NCI-H146 treated with DMSO at 0.1 percent for 48 hours (cell line): ENCODE measurements at regions not wholly inside any gene's neighbourhood (a gene's known extent, or its start where the extent isn't known, plus 50 kb on each side); places are given as distances from the start of the nearest gene placed in this dataset.

Experiments used
- DNase-seq: peaks from one replicate; lab custom pipeline; 2025; ENCODE audit not compliant: unreplicated experiment; lab: John Stamatoyannopoulos, UW

DNA sequence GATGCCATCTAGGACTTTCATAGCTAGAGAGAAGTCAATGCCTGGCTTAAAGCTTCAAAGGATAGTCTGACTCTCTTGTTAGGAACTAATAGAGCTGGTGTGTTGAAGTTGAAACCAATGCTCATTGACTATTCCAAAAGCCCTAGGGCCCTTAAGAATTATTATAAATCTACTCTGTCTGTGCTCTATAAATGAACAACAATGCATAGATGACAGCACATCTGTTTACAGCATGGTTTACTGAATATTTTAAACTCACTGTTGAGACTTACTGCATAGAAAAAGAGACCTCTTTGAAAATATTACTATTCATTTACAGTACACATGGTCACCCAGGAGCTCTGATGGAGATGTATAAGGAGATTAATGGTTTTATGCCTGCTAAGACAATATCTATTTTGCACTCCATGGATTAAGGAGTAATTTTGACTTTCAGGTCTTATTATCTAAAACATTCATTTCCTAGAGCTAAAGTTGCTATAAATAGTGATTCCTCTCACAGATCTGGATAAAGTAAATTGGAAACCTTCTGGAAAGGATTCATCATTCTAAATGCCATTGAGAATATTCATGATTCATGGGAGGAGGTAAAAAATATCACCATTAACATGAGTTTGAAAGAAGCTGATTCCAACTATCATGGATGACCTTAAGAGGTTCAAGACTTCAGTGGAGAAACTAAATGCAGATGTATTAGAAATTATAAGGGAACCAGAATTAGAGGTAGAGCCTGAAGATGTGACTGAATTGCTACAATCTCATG is 763.5 kb upstream of the MAP3K7 start:
- no peak for DNase-seq

DNA sequence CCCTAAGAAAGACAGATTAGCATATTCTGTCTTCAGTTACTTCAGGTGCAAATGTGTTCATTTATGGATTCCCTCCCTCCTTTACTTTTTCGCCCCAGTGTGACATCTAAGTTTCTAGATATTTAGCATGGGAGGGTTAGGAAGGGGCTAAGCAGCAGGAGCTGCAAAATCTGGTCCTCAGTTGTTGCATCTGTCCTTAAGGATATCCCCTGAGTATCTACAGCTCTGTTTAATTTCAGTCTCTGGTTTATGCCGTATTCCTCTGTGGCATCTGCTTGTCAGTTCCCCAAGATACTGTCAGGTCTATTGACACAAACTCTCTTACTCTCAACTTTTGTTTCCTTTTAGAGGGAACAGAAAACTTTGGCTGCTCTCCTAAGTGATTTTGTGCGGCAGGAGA is 754.6 kb upstream of the MAP3K7 start:
- DNase-seq, result no peak

DNA sequence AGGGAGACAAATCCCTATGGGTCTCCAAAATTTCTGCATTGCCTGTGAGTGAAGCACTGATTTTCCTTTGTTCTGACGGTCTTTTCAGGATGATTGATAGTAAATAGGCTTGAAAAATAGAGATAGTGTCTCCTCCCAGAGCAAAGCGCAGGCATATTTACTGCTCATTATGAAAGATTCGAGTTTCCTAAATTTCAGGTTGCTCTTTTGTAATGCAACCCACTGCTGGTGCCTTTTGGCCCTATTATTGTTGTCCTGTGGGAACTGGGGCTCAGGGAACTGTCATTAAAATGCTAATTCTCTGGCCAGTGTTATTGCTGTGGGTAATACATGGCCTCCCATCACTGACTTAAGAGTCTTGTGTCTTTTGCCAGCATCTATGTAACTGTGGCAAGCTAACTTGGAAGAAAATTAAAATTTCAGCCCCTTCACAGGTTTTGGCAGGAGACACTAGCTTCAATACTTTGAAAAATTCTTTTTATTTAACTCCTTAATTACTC is 754.1 kb upstream of the MAP3K7 start:
- no peak for DNase-seq

DNA sequence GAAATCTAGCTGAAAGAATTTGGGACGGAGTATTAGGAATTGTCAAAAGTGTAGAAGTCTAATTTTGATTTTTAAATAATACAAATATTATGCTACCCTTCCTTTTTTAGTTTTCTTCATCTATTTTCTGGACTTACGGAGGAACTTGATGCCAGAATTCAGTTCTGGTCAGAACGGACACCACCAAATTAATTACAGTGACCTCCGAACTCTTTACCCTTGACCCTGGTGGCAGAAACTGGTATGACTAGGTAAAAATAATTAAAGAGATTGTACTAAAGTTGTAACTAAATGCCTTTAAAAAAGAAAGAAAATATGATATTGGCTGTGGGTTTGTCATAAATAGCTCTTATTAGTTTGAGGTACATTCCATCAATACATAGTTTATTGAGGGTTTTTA is 751.1 kb upstream of the MAP3K7 start:
- DNase-seq, result no peak

DNA sequence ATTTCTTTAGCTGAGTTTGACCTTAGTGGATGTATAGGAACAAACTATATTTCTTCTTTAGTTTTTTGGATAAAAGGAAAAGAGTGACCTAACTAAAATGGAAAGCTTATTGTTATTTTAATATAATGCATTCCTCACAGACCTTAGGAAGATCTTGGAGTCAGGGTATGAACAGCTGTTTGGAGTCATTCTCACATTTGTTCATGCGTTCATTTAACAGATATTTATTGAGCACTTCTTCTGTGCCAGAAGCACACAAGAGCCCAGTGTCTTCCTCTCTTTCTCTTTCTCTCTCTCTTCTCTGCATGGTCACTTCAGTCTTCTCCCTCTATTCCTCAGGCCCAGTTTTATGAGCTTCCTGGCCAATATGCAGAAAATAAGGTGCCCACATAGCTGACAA is 744.0 kb upstream of the MAP3K7 start:
- DNase-seq, result no peak

DNA sequence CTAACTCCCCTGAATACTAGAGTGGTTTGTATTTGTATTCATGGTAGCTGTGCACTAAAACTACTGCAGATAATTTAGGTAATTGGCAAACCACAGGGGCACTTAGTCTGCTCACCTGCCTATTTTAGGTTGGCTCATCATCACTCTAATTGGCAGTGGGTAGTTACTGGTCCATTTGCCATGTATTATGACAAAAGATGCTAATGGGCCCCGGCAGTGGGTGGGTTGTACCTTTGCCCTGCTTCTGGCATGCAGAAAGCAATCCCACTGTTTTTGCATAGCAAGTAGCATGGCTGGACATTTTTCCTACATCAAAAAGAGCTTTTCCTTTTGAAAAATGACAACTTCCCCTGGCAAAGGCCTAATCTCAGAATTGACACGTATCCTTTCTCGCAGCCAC is 741.4 kb upstream of the MAP3K7 start:
- peak; percentile 81 for DNase-seq

DNA sequence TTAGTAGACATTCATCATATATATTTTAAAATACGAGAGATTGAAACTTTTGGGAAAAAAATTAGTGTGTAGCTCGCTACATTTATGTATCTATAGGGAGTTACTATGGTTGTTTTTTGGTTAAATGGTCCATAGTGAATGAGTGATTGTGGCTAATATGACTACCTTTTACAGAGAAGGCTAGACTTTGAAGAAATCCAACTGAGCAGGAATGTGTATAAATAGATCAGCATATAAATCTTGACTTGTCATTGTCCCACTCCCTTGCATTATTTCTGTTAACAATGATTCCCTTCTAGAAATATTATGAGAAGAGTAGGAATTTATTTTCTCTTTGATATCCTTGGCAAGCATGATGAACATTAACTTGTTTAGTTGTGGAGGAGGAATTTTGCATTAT is 737.8 kb upstream of the MAP3K7 start:
- no peak for DNase-seq

DNA sequence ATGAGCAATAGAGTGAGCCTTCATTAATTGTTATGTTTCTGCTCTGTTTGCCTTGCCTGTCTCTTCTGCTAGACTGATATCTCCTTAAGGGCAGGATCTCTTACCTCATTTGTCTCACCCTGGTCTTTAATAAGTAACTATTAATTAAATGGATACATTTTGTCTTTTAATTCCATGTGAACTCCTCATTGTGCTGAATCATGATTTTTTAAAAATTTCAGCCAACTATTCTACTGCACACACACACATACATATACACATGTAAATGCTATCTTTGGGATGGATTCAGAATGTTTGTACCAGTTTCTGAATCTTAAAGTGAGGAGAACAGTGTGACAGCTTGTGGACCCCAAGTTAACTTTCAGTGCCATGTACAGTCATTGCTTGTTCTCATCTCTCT is 731.1 kb upstream of the MAP3K7 start:
- DNase-seq, result no peak

DNA sequence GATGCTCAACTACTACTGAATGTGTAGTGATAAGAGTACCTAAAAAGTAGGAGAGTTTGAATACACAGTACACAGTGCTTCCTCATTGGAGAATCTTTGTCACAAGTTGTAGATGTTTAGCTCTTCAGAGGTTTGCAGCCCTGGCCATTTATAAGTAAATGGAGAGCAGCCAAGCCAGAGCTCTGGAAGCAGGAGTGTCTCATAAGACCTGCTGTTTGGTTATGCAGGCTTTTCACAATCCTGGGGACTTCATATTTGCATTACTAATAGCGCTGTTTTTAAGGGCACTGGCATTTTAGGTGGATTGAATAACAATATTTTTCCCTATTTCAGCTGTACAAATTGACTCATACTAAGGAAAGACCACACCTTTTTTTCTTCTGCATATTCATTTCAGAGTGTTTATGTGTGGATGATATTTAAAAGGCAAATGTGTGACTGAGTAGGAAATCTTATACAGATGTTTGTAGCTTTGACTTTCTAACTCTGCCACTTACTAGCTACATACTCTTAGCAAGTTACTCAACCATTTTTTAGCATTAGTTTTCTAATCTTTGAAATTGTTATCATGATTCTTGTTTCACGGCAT is 730.5 kb upstream of the MAP3K7 start:
- no peak for DNase-seq

DNA sequence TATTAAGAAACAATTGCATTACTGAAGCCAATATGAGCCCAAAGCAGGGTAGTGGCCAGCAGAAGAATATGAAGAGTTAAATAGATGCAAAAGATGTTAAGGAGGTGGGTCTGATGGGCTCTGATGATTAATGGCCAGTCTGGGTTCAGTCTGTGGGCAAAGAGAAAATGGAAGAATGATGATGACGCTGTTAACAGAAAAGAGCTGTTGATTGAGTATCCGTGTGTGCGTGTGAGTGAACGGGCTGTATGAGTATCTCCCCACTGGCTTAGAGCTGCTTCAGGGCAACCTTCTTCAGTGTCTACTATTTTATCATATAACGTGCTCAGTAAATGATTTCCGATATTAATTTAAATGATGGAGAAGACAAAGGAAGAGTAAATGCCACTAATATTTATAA is 723.3 kb upstream of the MAP3K7 start:
- no peak for DNase-seq

DNA sequence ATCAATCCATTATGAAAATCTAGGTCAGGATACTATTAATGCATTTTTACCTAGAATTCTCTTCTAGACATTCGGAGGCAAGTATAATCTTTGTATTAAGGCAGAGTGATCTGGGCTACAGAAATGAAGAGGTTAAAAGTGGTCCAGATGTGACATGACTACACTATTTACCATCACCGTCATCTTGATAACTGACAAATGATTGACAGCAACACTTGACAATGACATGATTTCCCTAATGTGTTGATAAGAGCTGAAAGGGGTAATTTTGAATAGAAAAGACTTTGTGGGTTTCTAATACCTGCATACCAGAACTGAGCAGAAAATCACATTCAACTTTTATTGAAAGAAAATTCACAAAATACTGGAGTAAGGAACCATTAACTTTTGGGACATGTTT is 718.9 kb upstream of the MAP3K7 start:
- no peak for DNase-seq

DNA sequence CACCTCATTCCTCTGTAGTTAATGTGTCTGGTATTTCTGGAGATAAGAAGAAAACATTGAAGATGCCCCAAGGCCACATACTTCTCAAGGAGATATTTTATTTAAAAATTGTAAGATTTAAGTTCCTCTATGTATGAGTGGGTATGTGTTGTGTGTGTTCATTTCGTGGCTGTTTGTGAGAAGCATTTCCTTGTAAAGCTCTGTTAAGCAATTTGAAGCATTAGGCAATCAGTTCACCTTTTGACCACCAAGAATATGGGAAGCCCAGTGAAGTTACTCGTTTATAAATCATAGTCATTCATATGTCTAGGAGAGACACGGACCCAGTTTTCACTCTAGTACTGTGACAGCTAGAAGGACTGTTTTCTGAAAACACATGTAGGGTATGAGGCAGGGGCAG is 717.6 kb upstream of the MAP3K7 start:
- DNase-seq, result no peak

DNA sequence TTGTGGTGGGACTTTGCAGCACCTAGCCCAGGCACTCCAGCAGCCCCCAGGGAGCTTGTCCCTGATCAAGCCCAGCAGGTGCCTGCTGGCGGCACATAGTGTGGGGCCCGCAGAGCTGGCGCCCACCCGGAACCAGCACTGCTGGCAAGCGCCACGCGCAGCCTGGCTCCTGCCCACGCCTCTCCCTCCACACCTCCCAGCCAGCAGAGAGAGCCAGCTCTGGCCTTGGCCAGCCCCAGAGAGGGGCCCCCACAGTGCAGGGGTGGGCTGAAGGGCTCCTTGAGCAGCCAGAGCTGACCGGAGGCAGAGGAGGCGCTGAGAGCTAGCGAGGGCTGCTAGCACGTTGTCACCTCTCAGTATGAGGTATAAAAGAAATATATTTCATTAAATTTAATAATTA is 716.5 kb upstream of the MAP3K7 start:
- DNase-seq, result no peak

DNA sequence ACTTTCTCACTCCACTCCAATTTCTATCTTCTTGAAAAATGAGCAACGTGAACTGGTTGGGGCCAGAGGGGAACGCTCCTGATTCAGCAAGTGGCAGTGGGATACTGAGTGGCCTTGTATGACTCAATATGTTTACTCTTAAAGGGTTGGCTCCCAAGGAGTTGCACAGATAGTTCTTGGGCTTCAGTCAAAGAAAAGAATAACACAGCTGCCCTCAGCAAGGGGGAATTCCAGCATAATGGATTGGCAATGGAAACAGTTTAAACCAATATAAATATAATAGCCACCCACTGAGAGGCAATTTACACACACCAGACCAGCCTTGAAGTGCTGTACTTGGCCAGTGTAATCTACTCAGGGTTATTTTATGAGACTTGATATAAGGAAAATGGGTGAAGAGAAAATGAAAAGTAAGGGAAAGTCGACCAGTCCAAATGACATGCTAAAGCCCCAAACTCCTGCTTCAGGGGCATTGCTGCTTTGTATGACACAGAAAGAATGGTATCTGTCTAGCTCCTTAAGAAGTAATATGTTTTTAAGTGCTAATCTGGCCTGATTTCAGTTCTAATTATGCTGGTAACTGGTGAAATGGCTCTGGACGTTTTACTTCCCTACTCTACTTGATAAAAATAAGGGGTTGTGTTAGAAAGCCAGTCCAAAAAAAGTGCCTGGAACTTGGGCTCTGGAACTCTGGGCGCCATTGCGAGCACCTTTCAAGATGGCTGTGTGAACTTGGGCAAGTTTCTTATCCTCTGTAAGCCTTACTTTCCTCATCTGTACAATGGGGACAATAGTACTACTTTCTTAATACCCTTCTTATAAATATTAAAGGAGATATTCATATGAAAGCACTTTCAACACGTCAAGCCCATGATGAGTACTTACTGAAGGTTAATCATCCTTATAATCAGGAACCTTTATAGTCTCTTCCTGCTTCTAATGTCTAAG is 712.9 kb upstream of the MAP3K7 start:
- DNase-seq, result peak; percentile 73

DNA sequence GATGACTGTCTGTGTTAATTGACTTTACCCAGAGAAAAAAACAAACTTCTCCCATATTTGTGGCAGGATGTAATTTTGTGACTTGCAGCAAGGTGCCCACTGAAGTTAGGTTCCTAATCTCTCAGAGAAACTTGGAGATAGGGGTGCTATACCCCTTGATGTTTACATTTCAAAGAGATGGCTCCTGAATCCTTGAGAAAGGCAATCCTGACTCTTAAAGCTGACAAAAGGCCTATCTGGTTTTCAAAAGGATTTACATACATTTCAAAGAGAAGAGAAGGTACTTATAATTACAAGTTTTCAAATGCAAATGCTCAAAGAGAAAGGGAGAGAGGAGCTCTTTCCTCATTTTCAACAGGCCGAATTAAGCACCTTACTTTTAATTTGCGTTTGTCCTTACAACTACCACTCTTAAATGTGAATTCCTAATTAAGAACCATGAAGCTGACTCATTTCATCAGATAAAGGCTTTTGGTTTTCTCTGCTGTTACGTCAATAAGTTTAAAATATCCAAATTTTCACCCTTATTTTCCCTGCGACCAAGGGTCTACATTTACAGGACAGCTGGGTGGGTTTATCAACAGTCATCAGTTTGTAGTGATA is 711.8 kb upstream of the MAP3K7 start:
- DNase-seq, result no peak

DNA sequence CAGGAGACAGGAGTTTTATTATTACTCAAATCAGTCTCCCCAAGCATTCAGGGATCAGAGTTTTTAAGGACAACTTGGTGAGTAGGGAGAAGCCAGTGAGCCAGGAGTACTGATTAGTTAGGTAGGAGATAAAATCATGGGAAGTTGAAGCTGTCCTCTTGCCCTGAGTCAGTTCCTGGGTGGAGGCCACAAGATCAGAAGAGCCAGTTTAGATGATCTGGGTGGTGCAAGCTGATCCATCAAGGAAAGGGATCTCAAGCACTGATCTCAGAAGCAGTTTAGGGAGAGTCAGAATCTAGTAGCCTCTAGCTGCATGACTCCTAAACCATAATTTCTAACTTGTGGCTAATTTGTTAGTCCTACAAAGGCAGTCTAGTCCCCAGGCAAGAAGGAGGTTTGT is 706.5 kb upstream of the MAP3K7 start:
- no peak for DNase-seq

DNA sequence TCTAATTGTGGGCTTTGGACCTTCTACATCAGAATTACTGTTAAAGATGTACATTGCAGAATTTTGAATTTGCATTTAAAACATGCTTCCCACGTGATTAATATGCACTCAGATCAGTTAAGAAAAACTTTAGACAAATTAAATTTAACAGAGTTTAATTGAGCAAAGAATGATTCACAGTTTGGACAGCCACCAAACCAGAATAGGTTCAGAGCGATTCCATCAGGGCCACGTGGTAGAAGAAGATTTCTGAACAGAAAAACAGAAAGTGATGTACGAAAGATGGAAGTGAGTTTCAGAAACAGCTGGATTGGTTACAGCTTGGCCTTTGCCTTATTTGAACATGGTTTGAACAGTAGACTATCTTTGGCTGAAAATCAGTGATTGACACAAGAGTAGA is 704.2 kb upstream of the MAP3K7 start:
- DNase-seq, result no peak

DNA sequence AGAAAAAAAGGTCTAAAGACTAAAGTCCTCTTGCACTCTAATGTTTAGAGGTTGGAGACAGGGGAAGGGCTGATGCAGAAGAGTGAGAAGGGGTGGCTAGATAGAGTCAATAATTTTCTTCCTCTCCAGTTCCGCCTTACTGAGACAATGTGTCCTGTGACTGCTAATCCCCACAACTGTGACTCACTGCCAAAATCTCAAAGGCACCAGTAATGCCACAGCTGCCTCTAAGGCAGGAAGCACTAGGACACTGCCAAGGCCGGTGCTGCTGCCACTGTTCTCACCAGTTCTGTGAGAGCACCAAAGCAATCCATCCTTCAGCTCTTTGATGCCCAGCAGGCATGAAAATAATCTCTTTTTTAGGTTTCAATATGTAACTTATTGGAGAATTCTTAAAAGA is 701.9 kb upstream of the MAP3K7 start:
- DNase-seq, result no peak

DNA sequence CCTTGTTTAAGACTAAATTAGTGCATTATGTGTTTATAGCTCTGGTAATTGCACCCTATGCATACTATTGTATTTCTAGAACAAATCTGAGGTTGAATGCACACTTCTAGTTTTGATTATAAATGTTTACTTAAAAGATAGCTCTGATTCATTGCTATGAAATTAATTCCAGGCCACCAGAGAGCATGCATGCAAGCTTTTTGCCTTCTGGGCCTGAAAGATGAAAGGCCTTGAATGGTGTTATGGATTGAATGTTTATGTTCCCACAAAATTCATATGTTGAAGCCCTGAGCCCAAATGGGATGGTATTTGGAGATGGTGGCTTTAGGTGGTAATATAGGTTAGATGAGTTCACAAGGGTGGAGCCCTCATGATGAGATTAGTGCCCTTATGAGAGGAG is 695.0 kb upstream of the MAP3K7 start:
- no peak for DNase-seq

DNA sequence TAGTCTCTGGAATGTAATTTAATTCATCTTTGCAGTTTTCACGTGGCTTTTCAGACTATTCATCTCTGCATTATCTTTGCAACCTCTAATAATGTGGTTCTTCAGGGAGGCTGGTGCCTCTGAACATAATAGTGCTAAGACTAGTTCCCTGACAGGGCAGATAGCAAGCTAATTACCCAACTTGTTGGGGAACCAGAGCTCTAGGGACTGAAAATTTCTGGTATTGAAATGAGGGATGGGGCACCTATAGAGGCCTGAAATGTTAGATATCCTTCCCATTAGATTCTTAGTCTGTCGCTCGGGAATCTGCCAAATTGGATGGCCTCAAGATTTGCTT is 693.6 kb upstream of the MAP3K7 start:
- DNase-seq, result no peak

DNA sequence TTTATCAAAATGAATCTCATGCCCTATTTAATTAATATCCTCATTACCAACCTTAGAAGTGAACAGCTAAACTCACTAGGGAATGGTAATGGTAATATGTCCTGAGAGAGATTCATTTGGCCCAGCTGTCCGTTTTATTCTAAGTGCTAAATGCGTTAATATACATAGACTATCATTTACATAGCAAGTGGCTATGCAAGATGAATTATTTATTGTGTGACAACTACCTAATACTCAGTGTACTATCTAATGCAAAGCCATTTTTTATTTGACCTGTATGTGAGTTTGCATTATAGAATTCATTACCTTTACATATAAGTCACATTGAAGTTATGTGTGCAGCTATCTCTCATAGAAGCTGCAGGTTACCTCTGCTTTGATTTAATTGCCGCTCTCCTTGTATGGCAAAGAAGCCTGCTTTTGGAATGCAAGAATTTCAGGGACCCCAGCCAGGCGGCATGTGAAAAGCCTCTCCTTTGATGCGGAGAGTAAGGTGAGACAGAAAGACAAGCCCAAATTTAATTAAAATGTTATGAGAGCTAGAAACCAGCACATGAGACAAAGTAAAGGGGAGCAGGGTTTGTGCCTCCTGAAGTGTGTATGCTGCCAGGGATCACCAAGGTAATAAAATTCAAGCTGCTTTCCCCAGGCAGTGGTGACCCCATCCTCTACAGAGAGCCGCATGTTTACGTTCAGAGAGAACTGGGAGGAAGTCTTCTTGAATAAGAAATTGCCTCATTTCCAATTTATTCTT is 693.0 kb upstream of the MAP3K7 start:
- DNase-seq, result no peak
